ENCODE measurements at regions not wholly inside any gene's neighbourhood (a gene's known extent, or its start where the extent isn't known, plus 50 kb on each side); places are given as distances from the start of the nearest gene placed in this dataset.

- no peaks in the 10 kb centered on the region for H3K27me3 ChIP-seq (ENCODE audit: insufficient read depth, low read length)
- no peaks in the 10 kb centered on the region for H3K9me2 ChIP-seq (ENCODE audit: insufficient read depth)
- ChIA-PET CTCF (interaction anchor here (1.2 kb wide), 1 partner anchor 190 kb away, joined by 3 read pairs; no protein-coding TSS in a partner anchor), POLR2A (interaction anchor here (1.6 kb wide), 1 partner anchor 9 kb away, joined by 5 read pairs; no protein-coding TSS in a partner anchor), RAD21 (ENCODE audit: low non-redundant PET in 1 of 2, low total read pairs in 2 of 2, uncharacterized antibody in 2 of 2, unreplicated experiment in 2 of 2) (no interaction called here)
- H3K27ac ChIP-seq (ENCODE audit: low read depth, low read length), result no peak overlapping the region
- TF ChIP-seq ZFX (IDR thresholded peaks at IDR 0.05), result no peak
- TF ChIP-seq SP1 (IDR thresholded peaks at IDR 0.05; ENCODE audit: low read depth), result no peak
- TF ChIP-seq RAD21 (IDR thresholded peaks at IDR 0.05; ENCODE audit: low read depth), result no peak
- TF ChIP-seq, protein P1, sequence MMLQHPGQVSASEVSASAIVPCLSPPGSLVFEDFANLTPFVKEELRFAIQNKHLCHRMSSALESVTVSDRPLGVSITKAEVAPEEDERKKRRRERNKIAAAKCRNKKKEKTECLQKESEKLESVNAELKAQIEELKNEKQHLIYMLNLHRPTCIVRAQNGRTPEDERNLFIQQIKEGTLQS (IDR thresholded peaks at IDR 0.05), result no peak
- TF ChIP-seq JUND (IDR thresholded peaks at IDR 0.05), result no peak
- TF ChIP-seq SIN3A (IDR thresholded peaks at IDR 0.05; ENCODE audit: low read depth), result no peak
- TF ChIP-seq, protein P2, sequence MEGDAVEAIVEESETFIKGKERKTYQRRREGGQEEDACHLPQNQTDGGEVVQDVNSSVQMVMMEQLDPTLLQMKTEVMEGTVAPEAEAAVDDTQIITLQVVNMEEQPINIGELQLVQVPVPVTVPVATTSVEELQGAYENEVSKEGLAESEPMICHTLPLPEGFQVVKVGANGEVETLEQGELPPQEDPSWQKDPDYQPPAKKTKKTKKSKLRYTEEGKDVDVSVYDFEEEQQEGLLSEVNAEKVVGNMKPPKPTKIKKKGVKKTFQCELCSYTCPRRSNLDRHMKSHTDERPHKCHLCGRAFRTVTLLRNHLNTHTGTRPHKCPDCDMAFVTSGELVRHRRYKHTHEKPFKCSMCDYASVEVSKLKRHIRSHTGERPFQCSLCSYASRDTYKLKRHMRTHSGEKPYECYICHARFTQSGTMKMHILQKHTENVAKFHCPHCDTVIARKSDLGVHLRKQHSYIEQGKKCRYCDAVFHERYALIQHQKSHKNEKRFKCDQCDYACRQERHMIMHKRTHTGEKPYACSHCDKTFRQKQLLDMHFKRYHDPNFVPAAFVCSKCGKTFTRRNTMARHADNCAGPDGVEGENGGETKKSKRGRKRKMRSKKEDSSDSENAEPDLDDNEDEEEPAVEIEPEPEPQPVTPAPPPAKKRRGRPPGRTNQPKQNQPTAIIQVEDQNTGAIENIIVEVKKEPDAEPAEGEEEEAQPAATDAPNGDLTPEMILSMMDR (IDR thresholded peaks at IDR 0.05 in 2 of 3, conservative IDR thresholded peaks at IDR 0.05 in 1 of 3; ENCODE audit: borderline replicate concordance in 1 of 3, insufficient read depth in 1 of 3, low read depth in 2 of 3, low read length in 2 of 3), result no peak
- no peak for TF ChIP-seq CBX3 (IDR thresholded peaks at IDR 0.05; ENCODE audit: low read depth)
- no peak for TF ChIP-seq EZH2 (IDR thresholded peaks at IDR 0.05)
- TF ChIP-seq TCF7L2 (IDR thresholded peaks at IDR 0.05; ENCODE audit: borderline replicate concordance, extremely low read depth, insufficient read depth, insufficient read length), result no peak
- no peak for TF ChIP-seq EGR1 (IDR thresholded peaks at IDR 0.05; ENCODE audit: low read depth)
- TF ChIP-seq EZH2phosphoT487 (IDR thresholded peaks at IDR 0.05; ENCODE audit: borderline replicate concordance), result no peak
- no peak for TF ChIP-seq YY1 (IDR thresholded peaks at IDR 0.05; ENCODE audit: extremely low read depth, insufficient replicate concordance, low read depth, low read length)
- no peak overlapping the region for H3K4me2 ChIP-seq (ENCODE audit: low read length)
- H3K79me2 ChIP-seq (ENCODE audit: insufficient read depth, low read length), result no peaks in the 10 kb centered on the region
- no peaks in the 10 kb centered on the region for H3K9me3 ChIP-seq (ENCODE audit: control insufficient read depth in 1 of 2, insufficient read depth in 1 of 2, low read depth in 1 of 2, low read length in 2 of 2)
- H3K4me1 ChIP-seq (ENCODE audit: control insufficient read depth in 1 of 2, insufficient read depth in 2 of 2, low read length in 2 of 2), result peaks cover 8 to 24% of the 10 kb centered on the region in 2 experiments
- no peaks in the 10 kb centered on the region for H3K36me3 ChIP-seq (ENCODE audit: control insufficient read depth in 1 of 2, insufficient read depth in 2 of 2, low read length in 2 of 2)
- no peak overlapping the region for H2AFZ ChIP-seq (ENCODE audit: low read depth, low read length, poor library complexity, severe bottlenecking)
- no peaks in the 10 kb centered on the region for H4K20me1 ChIP-seq (ENCODE audit: insufficient read depth)
- no TSS peak for BruUV-seq (replicated peaks)
- DNase-seq (ENCODE audit: low read depth, low spot score), result no peak
- intact Hi-C loops (cut with micrococcal nuclease), result loop anchor here (5.0 kb wide), 1 partner anchor 190 kb away; no protein-coding TSS in a partner anchor
- H3K9ac ChIP-seq (ENCODE audit: low read length), result no peak overlapping the region
- no peak for ATAC-seq
- no peak overlapping the region for H3K4me3 ChIP-seq (replicated peaks in 1 of 2; ENCODE audit: low read depth in 1 of 2, low read length in 2 of 2)
These were observed 83.1 kb upstream of the FGF3 start for GRCh38 chr11:69902337-69902736.

All from HCT116 (cell line).